ENCODE measurements at regions not wholly inside any gene's neighbourhood (a gene's known extent, or its start where the extent isn't known, plus 50 kb on each side); places are given as distances from the start of the nearest gene placed in this dataset.

DNA sequence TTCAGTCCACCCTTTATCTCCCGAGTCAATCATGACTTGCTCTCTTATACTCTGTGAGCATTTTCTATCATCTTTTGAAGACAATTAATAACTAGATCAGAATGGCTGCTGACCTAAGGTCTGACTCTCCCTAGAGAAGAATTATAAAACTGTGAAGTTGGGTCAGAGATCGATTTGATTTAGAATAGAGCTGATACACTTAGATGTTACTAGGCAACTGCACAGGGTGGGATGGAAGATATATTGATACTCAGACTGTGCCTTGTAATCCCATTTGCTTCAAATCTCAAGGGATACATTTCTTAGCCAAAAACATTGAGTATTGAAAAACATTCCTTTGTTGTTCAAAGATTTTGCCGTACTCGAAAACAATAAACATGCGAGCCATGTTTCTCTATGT is 106.0 kb upstream of the NMUR2 start:
- TF ChIP-seq, protein P1, sequence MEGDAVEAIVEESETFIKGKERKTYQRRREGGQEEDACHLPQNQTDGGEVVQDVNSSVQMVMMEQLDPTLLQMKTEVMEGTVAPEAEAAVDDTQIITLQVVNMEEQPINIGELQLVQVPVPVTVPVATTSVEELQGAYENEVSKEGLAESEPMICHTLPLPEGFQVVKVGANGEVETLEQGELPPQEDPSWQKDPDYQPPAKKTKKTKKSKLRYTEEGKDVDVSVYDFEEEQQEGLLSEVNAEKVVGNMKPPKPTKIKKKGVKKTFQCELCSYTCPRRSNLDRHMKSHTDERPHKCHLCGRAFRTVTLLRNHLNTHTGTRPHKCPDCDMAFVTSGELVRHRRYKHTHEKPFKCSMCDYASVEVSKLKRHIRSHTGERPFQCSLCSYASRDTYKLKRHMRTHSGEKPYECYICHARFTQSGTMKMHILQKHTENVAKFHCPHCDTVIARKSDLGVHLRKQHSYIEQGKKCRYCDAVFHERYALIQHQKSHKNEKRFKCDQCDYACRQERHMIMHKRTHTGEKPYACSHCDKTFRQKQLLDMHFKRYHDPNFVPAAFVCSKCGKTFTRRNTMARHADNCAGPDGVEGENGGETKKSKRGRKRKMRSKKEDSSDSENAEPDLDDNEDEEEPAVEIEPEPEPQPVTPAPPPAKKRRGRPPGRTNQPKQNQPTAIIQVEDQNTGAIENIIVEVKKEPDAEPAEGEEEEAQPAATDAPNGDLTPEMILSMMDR (IDR thresholded peaks at IDR 0.05) = no peak
- no peak for TF ChIP-seq EZH2 (IDR thresholded peaks at IDR 0.05; ENCODE audit: borderline replicate concordance, insufficient read depth, low read depth, low read length, poor library complexity, severe bottlenecking)
